Spleen (tissue), 7 donors: ENCODE measurements at regions not wholly inside any gene's neighbourhood (a gene's known extent, or its start where the extent isn't known, plus 50 kb on each side); places are given as distances from the start of the nearest gene placed in this dataset.
"Not testable (repeated sequence)": the region's sequence is repeated elsewhere in the genome, so short reads cannot be mapped to it uniquely, and the experiment has no call there.

Experiments
- POLR2A ChIP-seq, 3 donors: fragments of 450-650 bp; IDR thresholded peaks; one replicate each; pipeline ENCODE4 v1.5.1; 2017; ENCODE audit warnings: antibody characterized with exemption in 3 of 3, mild to moderate bottlenecking in 1 of 3
- TF ChIP-seq, protein P1 (sequence below), 11 experiments: fragments of 200-600 bp in 7 of 11; fragments of 450-650 bp in 4 of 11; sonication (generic) in 4 of 11; IDR thresholded peaks in 8 of 11; conservative IDR thresholded peaks in 3 of 11; 1 replicate in 7 of 11; 2 replicates in 4 of 11; pipeline versions ENCODE4 v1.4.0 to v1.8.0; 2016 to 2021; ENCODE audit warnings: antibody characterized with exemption in 11 of 11, inconsistent platforms in 4 of 11, mild to moderate bottlenecking in 1 of 11
- donor health status: DM: no; HTN: no; CAD: no; lungs with moderate emphysema.
- donor health status: DM: no; HTN: no; CAD: no.
- donor health status: DM: no; HTN: no; CAD: no.

DNA sequence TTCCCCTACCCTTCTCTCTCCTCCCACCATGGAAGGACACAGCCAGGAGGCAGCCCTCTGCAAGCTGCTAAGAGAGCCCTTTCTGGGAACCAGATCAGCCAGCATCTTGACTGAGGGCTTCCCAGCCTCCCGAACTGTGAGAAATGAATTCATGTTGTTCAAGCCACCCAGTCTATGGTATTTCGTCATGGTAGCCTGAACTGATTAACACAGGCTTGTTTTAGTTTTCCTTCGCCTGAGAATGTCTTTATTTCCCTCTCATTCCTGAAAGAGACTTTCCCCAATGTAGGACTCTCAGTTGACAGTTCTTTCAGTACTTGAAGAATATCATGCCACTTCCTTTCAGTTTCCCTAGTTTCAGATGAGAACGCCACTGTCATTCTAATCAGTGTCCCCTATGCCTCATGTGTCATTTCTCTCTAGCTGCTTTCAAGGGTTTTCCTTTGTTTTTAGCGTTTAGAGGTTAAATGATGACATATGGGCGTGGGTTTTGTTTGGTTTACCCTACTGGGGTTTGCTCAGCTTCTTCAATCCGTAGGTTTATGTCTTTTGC is 63.8 kb upstream of the ZNF157 start:
- TF ChIP-seq, protein P1, sequence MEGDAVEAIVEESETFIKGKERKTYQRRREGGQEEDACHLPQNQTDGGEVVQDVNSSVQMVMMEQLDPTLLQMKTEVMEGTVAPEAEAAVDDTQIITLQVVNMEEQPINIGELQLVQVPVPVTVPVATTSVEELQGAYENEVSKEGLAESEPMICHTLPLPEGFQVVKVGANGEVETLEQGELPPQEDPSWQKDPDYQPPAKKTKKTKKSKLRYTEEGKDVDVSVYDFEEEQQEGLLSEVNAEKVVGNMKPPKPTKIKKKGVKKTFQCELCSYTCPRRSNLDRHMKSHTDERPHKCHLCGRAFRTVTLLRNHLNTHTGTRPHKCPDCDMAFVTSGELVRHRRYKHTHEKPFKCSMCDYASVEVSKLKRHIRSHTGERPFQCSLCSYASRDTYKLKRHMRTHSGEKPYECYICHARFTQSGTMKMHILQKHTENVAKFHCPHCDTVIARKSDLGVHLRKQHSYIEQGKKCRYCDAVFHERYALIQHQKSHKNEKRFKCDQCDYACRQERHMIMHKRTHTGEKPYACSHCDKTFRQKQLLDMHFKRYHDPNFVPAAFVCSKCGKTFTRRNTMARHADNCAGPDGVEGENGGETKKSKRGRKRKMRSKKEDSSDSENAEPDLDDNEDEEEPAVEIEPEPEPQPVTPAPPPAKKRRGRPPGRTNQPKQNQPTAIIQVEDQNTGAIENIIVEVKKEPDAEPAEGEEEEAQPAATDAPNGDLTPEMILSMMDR (IDR thresholded peaks at IDR 0.05 in 8 of 11, conservative IDR thresholded peaks at IDR 0.05 in 3 of 11), result not testable (repeated sequence)
- not testable (repeated sequence) for TF ChIP-seq POLR2A (IDR thresholded peaks at IDR 0.05)
